GM21576 (cell line): ENCODE measurements at regions not wholly inside any gene's neighbourhood (a gene's known extent, or its start where the extent isn't known, plus 50 kb on each side); places are given as distances from the start of the nearest gene placed in this dataset.

Experiments
- ATAC-seq: cut with Tn5 transposase; IDR thresholded peaks from one replicate; pipeline ENCODE4 v1.9.1; 2021; ENCODE audit warnings: mild to moderate bottlenecking, moderate library complexity; ENCODE audit not compliant: unreplicated experiment

DNA sequence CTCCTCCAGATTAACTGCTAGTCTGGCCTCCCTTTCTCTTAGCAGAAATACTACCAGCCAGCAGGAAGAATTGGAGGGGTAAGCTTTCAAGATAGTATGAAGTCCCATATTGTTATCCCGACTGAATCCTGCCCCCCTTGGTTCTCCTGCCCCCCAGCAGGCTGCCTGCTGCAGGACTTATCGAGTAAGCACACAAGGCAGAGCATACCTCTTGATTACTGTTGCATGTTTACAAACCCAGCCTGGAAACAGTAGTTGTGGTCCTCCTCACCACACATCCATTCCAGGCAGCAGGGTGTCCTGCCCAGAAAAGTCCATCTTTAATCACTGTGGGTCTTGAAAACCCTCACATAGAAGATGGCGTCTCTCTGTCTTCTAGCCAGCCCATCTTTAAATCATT is 66.8 kb upstream of the PPP2R3A start:
- no peak for ATAC-seq

DNA sequence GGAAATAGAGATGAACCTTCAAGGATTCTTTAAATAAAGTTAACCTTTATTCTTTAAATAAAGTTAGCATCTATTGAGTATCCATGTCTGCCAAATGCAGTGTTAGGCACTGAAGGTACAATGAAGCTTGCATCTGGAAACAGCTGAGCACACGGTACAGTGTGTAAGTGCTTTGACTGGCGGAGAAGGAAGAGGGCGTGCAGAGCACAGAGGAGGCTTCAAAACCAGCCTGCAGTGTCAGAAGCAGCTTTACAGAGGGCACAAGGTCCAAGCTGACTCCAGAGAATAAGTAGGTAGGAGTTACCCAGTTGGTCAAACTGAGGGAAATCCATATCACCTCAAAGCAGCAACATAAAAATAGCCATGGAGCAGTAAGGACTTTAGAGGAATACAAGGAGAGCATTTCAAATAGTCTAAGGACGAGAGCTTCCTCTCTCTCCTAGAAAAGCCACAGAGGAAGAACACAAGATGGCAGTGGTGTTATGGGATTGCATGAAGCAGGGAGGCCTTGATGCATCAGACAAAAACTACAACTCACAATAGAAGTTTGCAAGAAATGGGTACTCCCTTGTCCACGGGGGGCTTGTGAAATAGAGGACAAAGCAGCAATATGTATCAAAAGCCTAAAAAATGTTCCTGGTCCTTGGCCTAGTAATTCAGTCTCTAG is 60.3 kb upstream of the PPP2R3A start:
- ATAC-seq = no peak

DNA sequence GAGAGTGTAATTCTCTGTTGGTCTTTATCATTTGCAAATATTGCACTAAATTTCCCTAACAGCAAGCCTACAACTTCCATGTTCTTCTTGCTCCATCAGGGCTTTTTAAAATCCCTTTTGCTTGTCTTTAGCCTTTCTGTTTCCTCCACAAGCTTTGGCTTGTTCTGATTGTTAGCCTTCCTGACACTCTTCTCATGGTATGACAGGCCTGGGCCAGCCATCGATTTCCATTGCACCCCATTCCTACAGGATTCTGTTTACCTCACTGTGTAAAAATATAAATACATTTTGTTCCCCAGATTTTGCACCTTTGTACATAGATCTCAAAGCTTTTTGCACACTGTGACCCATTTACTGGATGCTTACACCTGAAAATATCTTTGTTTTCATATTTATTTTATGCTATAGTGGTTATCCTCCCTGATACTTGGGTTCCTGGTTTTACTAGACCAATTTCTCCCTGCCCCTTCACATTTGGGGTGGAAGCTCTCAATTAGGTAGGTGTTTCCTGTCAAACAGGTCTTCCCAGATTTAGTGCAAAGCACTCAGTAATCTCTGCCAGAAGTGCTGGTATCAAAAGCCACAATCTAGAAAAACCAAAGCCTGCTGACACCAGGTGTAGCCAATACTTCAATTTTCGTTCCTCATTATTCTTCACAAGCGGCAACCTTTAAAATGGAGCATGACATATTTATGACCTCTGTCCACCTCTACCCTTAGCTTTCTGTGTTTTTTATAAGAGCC is 57.9 kb upstream of the PPP2R3A start:
- ATAC-seq = no peak

DNA sequence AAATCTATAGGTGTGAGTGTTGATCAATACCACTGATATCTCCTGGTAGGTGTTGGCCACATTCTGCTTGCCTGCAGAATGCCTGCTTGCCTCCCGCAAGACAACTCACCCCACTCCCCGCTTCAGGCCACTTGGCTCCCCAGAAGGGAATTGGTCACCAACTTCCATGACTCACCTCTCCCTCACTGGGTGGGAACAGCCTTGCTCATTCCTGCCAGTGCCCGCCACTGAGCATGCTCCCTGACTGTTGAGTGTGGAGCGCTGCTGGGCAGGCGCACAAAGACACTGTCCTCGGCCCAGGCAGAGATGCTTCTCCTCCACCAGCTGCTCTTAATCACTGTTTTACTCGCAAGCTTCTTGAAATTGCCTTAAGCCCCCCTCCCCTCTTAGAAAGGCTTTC is 57.3 kb upstream of the PPP2R3A start:
- no peak for ATAC-seq

DNA sequence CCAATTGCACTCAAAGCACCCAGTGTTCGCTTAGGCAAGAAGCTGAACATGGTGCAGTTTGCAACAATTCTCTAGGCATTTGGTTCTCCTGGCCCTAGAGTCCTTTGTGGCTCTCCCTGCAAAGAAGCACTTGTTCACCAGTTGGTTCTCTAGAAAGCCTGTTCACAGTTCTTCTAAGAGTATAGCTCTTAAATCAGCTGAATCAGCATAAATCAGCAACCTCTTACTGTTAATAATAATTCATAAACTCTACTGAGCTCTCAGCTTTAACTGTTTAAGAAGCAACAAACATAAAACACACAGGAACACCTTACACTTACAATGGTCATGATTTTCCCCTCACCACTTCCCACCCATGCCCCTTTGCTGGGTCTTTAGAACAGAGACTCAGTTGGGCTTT is 56.8 kb upstream of the PPP2R3A start:
- no peak for ATAC-seq

DNA sequence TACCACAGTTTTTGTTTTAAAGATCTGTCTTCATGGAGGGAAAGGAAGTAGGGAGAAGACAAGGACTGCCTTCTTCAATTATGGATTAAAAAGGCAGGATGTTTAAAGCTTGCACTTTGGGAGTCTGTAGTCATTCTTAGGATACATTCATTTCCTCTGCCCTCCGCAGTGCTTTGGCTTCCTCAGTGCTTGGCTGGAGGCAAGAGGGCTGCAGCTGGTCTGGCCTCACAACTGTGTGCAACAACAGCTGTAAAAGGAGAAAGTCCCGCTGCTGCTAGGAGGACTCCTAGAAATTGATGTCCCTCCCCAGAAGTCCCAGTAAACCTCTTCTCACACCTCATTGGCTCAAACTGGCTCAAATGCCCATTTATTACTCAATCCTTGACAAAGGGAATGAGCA is 54.4 kb upstream of the PPP2R3A start:
- ATAC-seq = no peak

DNA sequence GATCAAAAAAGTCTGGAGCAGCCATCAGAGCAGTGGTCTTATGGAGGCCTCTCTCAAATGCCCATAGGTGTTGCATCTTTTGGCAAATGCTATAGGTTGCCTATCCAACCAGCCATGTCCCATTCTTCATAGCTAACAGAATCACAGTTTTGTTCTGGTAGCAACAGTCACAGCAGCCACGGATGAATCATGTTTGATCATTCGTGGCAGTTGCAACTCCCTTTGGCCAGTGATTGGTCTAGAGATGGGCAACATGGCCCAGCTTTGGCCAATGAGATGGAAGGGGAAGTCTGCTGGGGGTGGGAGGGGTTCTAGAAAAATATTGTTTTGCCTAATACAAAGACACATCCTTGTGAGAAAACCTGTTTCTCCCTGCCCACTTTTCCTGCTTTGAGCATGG is 50.3 kb upstream of the PPP2R3A start:
- no peak for ATAC-seq
